Activated T-helper 1 cell treated with anti-CD3 and anti-CD28 coated beads, Interleukin-12 subunit alpha, Interleukin-12 subunit beta, Interleukin-2, Interleukin-4 antibody, amounts not matched to agents 30 ng/mL and 10 ng/mL and 1 ng/mL, durations not matched to agents 14 hours and 24 hours and 36 hours (primary cell): ENCODE measurements at regions not wholly inside any gene's neighbourhood (a gene's known extent, or its start where the extent isn't known, plus 50 kb on each side); places are given as distances from the start of the nearest gene placed in this dataset.

Source experiments
- DNase-seq: peaks from one replicate; pipeline ENCODE4 v3.0.0; 2021; ENCODE audit warnings: low spot score
- H3K27ac Mint-ChIP-seq: one replicate; pipeline ENCODE4 v1.8.0; 2021; ENCODE audit warnings: mild to moderate bottlenecking, mixed read lengths
- H3K27me3 Mint-ChIP-seq: one replicate; pipeline ENCODE4 v1.8.0; 2022; ENCODE audit warnings: mild to moderate bottlenecking, moderate library complexity, mixed read lengths; ENCODE audit not compliant: insufficient read depth
- H3K36me3 Mint-ChIP-seq: one replicate; pipeline ENCODE4 v1.8.0; 2021; ENCODE audit warnings: low read depth, mixed read lengths
- H3K4me1 Mint-ChIP-seq: one replicate; pipeline ENCODE4 v1.8.0; 2021; ENCODE audit warnings: low read depth, mixed read lengths
- H3K4me3 Mint-ChIP-seq: one replicate; pipeline ENCODE4 v1.8.0; 2021; ENCODE audit warnings: mild to moderate bottlenecking, moderate library complexity, mixed read lengths
- H3K9me3 Mint-ChIP-seq: one replicate; pipeline ENCODE4 v1.8.0; 2021; ENCODE audit warnings: mixed read lengths
- intact Hi-C: fragments of 100-400 bp; cut with micrococcal nuclease; formaldehyde crosslinking; loops from one replicate; pipeline ENCODE4 v1.15.1; 2024

DNA sequence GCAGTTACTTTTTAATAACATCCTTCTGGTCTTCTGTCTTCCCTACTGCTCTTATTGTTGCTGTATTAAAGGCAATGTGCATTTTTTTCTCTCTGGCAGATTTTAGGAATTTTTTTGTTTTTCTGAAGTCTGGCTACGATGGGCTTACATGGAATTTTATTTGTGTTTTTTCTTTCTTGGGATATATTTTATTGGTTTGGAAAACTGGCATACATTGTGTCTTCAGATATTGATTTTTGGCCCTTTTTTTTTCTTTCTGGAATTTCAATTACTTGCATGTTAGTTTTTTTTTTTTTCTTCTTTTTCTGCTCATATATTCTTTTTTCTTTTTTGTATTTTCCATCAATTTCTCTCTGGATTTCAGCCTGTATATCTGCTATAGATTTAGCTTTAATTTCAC lies 442.1 kb upstream of the TRIB2 start:
- H3K9me3 Mint-ChIP-seq, result no peaks in the 10 kb centered on the region
- DNase-seq, result no peak
- H3K4me1 Mint-ChIP-seq, result peaks cover 27% of the 10 kb centered on the region
- intact Hi-C loops, result loop anchor here (5.0 kb wide), 1 partner anchor 443 kb away; the partner anchor contains the start of gene TRIB2
- peaks cover 16% of the 10 kb centered on the region for H3K27me3 Mint-ChIP-seq
- no peak overlapping the region for H3K4me3 Mint-ChIP-seq
- no peaks in the 10 kb centered on the region for H3K36me3 Mint-ChIP-seq
- no peak overlapping the region for H3K27ac Mint-ChIP-seq

DNA sequence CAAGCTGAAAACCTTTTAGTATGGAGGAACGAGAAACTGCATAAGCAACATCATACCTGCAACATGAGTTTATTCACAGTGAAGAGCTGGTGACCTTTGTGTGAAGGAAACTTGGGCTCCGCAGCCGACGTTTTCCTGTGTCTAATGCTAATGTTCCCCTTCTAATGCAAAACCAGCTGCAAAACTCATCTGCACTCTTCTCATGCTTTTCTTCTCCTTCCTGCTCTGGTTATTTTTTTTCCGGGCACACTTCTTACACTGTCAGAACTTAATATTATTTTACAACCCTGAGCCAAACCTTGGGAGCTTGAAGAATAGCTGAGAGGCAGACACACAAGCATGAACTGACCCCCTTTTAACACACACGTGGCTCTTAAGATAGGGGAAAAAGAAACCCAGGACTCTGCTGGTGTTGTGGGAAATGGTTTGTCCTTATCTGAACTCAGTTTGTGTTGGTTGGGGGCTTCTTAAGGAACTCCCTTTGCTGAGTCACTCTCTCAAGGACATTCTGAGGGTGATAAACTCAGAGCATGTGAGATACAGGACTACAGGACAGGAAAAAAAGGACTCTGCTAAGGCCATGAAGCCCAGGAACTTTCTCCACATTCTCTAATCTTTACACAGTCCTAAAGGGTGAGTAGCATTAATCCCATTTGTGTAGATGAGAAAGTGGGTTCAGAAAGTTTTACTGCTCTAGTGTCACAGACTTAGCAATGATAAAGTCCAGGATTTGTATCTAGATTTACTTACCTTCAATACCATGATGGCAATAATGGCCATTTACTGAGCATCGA lies 439.3 kb upstream of the TRIB2 start:
- DNase-seq, result no peak
- peaks cover 14% of the 10 kb centered on the region for H3K4me1 Mint-ChIP-seq
- H3K9me3 Mint-ChIP-seq, result peaks cover 4% of the 10 kb centered on the region
- H3K36me3 Mint-ChIP-seq, result no peaks in the 10 kb centered on the region
- H3K27ac Mint-ChIP-seq, result no peak overlapping the region
- intact Hi-C loops, result no loop called here
- no peak overlapping the region for H3K4me3 Mint-ChIP-seq
- peaks cover 23% of the 10 kb centered on the region for H3K27me3 Mint-ChIP-seq

DNA sequence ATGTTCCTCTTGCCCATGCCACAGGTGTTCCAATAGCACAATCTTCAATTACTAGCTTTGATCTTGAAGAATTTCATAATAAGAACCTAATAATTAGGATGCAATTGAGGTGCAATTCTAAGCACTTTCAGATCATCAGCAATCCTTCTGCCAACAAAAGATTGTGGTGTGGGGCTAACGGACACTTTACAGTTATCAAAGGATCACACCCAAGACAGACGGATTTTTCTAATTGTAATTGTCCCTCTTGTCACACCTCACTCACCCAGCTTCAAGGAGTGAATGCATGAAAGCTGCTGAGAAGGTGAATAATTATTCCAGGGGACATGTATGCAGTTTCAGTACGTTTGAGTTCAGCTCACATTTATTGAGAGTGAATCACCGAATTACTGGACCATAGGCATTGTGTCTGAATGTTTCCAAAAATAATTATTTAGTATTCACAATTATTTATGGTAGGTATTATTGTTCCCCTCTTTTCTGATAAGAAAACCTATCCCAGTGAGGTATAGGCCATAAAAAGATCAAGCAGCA lies 438.5 kb upstream of the TRIB2 start:
- intact Hi-C loops, result no loop called here
- Mint-ChIP-seq H3K9me3 (peaks cover 4% of the 10 kb centered on the region), H3K4me3 (no peak overlapping the region), H3K27ac (no peak overlapping the region), H3K36me3 (no peaks in the 10 kb centered on the region), H3K27me3 (peaks cover 25% of the 10 kb centered on the region), H3K4me1 (peaks cover 8% of the 10 kb centered on the region)
- no peak for DNase-seq

DNA sequence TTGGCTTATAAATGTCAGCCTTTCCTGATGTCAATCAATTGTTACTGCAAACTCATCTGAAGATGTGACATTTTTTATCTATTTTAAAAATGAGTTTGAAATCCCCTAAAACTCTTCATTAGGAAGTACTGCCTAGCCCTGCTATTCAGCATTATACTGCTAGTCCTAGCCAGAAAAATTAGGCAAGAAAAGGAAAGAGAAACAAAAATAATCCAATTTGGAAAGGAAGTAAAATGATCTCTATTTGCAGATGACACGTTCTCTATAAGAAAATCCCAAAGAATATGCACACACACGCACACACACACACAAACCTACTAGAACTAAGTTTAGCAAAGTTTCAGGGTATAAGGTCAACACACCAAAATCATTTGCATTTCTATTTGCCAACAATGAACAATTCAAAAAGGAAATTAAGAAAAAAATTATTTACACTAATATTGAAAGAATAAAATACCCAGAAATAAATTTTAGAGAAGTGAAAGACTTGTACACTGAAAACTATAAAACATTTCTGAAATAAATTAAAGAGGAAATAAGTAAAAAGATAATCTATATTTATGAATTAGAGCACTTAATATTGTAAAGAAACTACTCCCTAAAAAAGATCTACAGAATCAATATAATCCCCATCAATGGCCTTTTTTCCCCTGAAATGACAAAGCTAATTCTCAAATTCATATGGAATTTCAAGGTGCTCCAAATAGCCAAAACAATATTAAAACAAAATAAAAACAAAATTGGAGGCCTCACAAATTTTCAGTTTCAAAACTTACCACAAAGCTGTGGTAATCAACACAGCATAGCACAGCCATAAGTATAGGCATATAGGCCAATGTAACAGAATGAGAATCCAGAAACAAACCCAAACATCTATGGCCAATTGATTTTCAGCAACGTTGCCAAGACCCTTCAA lies 433.7 kb upstream of the TRIB2 start:
- Mint-ChIP-seq H3K36me3 (no peaks in the 10 kb centered on the region), H3K27me3 (peaks cover 23% of the 10 kb centered on the region), H3K4me3 (no peak overlapping the region), H3K27ac (no peak overlapping the region), H3K4me1 (peaks cover 26% of the 10 kb centered on the region), H3K9me3 (peaks cover 4% of the 10 kb centered on the region)
- intact Hi-C loops, result no loop called here
- no peak for DNase-seq

DNA sequence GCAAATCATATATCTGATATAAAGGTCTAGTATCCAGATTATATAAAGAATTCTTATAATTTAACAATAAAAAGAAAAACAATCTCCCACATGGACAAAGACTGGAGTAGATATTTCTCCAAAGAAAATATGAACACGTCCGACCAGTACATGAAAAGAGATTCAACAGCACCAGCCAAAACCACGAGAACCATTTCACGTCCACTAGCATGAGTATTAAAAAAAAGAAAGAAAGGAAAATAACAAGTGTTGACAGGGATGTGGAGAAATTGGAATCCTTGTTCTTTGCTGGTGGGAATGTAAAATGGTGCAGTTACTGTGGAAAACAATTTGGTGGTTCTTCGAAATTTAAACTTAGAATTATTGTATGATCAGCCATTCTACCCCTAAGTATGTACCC lies 432.7 kb upstream of the TRIB2 start:
- Mint-ChIP-seq H3K27me3 (peaks cover 25% of the 10 kb centered on the region), H3K27ac (no peak overlapping the region), H3K4me1 (peaks cover 26% of the 10 kb centered on the region), H3K9me3 (peaks cover 4% of the 10 kb centered on the region), H3K4me3 (no peak overlapping the region), H3K36me3 (no peaks in the 10 kb centered on the region)
- no peak for DNase-seq
- intact Hi-C loops, result loop anchor here (1.0 kb wide), 2 partner anchors 10 to 13 kb away; no protein-coding TSS in a partner anchor

DNA sequence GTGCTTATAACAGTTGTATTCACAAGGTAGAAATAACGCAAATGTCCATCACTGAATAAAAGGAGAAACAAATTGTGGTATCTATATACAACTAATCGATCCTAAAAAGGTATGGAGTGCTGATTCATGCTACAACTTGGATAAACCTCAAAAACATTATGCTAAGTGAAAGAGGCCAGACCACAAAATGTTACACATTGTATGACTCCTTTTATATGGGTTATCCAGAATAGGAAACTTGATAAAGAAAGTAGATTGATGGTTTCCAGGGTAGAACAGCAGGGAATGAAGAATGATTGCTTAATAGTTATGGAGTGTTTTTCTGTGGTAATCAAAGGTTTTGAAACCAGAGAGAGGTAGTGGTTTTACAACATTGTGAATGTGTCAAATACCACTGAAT lies 432.2 kb upstream of the TRIB2 start:
- no peak overlapping the region for H3K4me3 Mint-ChIP-seq
- no peak overlapping the region for H3K27ac Mint-ChIP-seq
- peaks cover 23% of the 10 kb centered on the region for H3K27me3 Mint-ChIP-seq
- no peak for DNase-seq
- no peaks in the 10 kb centered on the region for H3K36me3 Mint-ChIP-seq
- intact Hi-C loops, result loop anchor here (1.0 kb wide), 2 partner anchors 10 to 13 kb away; no protein-coding TSS in a partner anchor
- H3K9me3 Mint-ChIP-seq, result peaks cover 4% of the 10 kb centered on the region
- H3K4me1 Mint-ChIP-seq, result peaks cover 26% of the 10 kb centered on the region

DNA sequence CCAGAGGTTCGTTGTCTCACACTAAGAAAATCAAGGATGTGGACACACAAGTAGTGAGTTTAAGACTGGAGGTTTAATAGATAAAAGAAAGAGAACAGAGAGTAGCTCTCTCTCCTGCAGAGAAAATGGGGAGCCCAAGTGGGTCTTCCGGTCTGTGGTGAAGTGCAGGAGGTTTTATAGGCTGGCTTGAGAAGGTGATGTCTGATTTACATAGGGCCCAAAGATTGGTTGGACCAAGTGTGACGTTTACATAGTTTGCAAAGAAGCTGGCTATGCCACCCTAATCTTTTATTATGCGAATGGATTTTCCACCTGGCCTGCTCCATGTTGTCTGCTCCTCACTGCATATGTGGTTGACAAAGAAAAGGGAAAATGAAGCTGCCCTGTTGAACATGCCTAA lies 430.4 kb upstream of the TRIB2 start:
- peaks cover 2% of the 10 kb centered on the region for H3K36me3 Mint-ChIP-seq
- H3K9me3 Mint-ChIP-seq, result no peaks in the 10 kb centered on the region
- no peak overlapping the region for H3K4me3 Mint-ChIP-seq
- intact Hi-C loops, result no loop called here
- peaks cover 20% of the 10 kb centered on the region for H3K27me3 Mint-ChIP-seq
- peaks cover 27% of the 10 kb centered on the region for H3K4me1 Mint-ChIP-seq
- no peak for DNase-seq
- no peak overlapping the region for H3K27ac Mint-ChIP-seq

DNA sequence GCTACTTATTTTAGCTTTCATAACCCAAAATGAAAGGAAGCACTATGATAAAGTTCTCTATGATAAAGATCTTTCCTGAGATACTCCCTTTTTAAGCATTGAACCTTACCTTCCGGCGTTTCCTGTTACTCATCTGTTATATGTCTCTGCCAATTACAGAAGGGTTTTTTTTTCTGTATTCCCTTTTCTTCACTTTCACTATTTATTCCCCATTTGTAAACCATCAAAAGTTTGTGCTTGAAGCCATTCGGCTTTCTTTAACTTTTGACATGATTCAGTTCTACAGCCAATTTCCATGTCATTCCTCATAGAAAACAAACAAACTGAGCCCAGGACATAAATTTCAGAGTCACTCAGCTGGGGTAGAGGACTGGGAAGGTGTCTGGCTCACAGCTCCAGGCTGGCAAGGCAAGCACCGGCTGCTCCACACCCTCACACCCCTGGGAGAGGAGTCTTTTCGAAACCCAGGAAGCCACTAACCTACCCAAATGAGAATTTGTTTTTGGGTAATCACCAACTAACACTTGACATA lies 429.4 kb upstream of the TRIB2 start:
- H3K27me3 Mint-ChIP-seq, result peaks cover 15% of the 10 kb centered on the region
- no peak for DNase-seq
- intact Hi-C loops, result no loop called here

DNA sequence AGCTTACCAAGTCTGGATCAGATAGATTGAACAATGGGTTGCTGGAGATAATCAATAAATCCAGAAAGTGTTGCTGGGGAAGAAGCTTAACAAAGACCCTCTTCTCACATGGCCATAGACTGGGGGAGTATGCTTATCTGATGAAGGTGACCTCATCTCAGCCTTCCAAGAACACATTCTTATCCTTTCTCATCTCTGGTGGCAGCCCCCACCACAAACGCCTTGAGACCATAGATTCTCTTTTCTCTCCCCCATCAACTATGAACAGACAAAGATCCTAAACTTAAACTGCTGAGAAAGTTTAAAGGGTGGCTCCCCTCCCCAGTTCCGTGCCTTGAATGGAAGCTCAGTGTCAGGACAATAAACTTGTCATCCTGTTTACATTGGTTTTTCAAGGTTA lies 428.7 kb upstream of the TRIB2 start:
- H3K27me3 Mint-ChIP-seq, result peaks cover 15% of the 10 kb centered on the region
- H3K4me1 Mint-ChIP-seq, result peaks cover 34% of the 10 kb centered on the region
- peaks cover 9% of the 10 kb centered on the region for H3K36me3 Mint-ChIP-seq
- no peak overlapping the region for H3K27ac Mint-ChIP-seq
- intact Hi-C loops, result no loop called here
- no peak for DNase-seq
- H3K4me3 Mint-ChIP-seq, result no peak overlapping the region
- no peaks in the 10 kb centered on the region for H3K9me3 Mint-ChIP-seq

More for the DNA sequence above, 429.4 kb upstream of the TRIB2 start:
- Mint-ChIP-seq H3K36me3 (peaks cover 6% of the 10 kb centered on the region), H3K27ac (no peak overlapping the region), H3K9me3 (no peaks in the 10 kb centered on the region), H3K4me3 (no peak overlapping the region), H3K4me1 (peaks cover 34% of the 10 kb centered on the region)

DNA sequence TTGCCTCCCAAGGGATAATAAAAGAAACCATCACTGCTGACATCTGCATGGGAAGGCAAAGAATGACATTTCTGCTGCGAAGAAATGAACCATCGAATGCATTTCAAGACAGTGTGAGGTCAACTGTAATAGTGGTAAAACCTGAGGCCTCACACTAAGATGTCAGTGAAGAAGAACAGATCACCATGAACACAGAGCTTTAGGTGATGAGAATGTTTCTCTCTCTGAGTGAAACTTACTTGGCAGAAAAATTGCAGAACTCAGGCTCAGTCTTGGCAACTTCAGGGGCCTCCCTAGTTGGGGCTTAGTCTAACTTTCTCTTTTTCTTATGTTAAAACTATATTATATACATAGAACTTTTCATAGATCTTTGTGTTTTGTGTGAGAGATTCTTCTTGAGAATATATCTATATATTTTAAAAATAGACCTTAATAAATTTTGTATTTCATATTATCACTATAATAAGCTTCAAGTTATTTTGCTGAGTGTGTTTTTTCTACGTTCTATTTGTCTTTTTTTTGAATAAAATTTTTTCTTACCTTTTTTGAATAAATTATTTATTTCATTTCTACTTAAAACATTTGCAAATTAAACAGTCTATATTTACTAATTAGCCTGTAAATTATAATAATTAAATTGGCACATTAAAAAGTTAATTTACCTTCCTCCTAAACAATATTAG lies 427.5 kb upstream of the TRIB2 start:
- H3K36me3 Mint-ChIP-seq, result peaks cover 9% of the 10 kb centered on the region
- H3K4me1 Mint-ChIP-seq, result peaks cover 33% of the 10 kb centered on the region
- no peak overlapping the region for H3K27ac Mint-ChIP-seq
- DNase-seq, result no peak
- H3K27me3 Mint-ChIP-seq, result peaks cover 12% of the 10 kb centered on the region
- H3K4me3 Mint-ChIP-seq, result no peak overlapping the region
- H3K9me3 Mint-ChIP-seq, result no peaks in the 10 kb centered on the region
- intact Hi-C loops, result no loop called here

DNA sequence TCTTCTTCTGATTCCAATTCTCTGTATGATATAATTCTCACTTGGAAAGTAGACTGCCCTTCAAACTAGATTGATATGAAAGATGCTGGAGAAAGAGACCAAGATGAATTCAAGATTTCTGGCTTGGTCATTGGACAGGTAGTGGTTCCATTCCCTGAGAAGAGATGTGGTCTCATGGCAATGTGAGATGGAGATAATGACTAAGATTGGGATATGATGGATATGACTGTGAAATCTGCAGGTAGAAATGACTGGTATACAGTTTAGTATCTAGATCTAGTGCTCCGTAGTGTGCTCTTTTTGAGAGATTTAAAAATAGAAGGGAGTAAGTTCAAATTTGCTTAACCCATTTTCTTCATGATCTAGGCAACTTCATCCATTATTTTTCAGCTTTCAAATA lies 425.4 kb upstream of the TRIB2 start:
- Mint-ChIP-seq H3K9me3 (no peaks in the 10 kb centered on the region), H3K4me3 (no peak overlapping the region), H3K4me1 (peaks cover 45% of the 10 kb centered on the region), H3K27me3 (peaks cover 10% of the 10 kb centered on the region), H3K36me3 (peaks cover 15% of the 10 kb centered on the region), H3K27ac (no peak overlapping the region)
- DNase-seq, result no peak
- intact Hi-C loops, result loop anchor here (5.0 to 10.0 kb wide), 7 partner anchors 114 to 599 kb away; no protein-coding TSS in a partner anchor

DNA sequence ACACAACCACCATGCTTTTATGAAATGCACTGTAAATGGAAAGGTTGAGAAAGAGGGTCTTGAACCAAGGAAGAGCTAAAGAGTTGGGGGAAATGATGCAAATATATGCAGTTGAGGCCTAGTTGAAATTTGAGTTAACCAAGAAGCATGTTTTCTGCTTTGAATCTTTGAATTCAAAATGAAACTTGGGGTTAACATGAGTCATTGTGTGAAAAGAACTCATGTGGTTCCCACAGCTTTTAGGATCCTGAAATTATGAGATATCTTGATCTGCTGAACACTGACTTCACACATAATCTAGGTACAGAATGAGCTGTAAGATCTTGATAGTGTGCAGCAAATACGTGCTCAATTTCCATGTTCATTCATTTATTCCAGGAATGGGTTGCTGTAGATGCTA lies 422.9 kb upstream of the TRIB2 start:
- H3K27me3 Mint-ChIP-seq, result peaks cover 3% of the 10 kb centered on the region
- peaks cover 19% of the 10 kb centered on the region for H3K36me3 Mint-ChIP-seq
- peak overlapping the region; percentile 35 for H3K4me3 Mint-ChIP-seq
- peak; percentile 27 for DNase-seq
- H3K27ac Mint-ChIP-seq, result peak overlapping the region; percentile 69
- peaks cover 49% of the 10 kb centered on the region for H3K4me1 Mint-ChIP-seq
- intact Hi-C loops, result loop anchor here (1.0 to 10.0 kb wide), 19 partner anchors 9 to 602 kb away; no protein-coding TSS in a partner anchor
- H3K9me3 Mint-ChIP-seq, result peaks cover 6% of the 10 kb centered on the region
